HAP-1 (cell line): ENCODE measurements at regions not wholly inside any gene's neighbourhood (a gene's known extent, or its start where the extent isn't known, plus 50 kb on each side); places are given as distances from the start of the nearest gene placed in this dataset.
"Not testable (repeated sequence)": the region's sequence is repeated elsewhere in the genome, so short reads cannot be mapped to it uniquely, and the experiment has no call there.

Source experiments
- DNase-seq, 2 experiments: peaks; one replicate each; pipeline ENCODE4 v3.0.0-alpha.2; 2016 to 2020; ENCODE audit warnings: low spot score in 2 of 2
- H3K27me3 ChIP-seq: fragments of 250-450 bp; sonication (Bioruptor Pico); 2 replicates; pipeline ENCODE4 v1.5.1; 2020; ENCODE audit warnings: low read depth, mild to moderate bottlenecking, moderate library complexity
- H3K36me3 ChIP-seq: fragments of 250-450 bp; sonication (Bioruptor Pico); replicated peaks from 2 replicates; pipeline ENCODE4 v1.5.1; 2020; ENCODE audit warnings: mild to moderate bottlenecking
- H3K4me1 ChIP-seq: fragments of 250-450 bp; sonication (Bioruptor Pico); 2 replicates; pipeline ENCODE4 v1.5.1; 2020; ENCODE audit warnings: mild to moderate bottlenecking
- H3K4me3 ChIP-seq: fragments of 250-450 bp; sonication (Bioruptor Pico); 2 replicates; pipeline ENCODE4 v1.5.1; 2020; ENCODE audit warnings: mild to moderate bottlenecking, moderate library complexity
- H3K9me3 ChIP-seq: fragments of 250-450 bp; sonication (Bioruptor Pico); 2 replicates; pipeline ENCODE4 v1.5.1; 2020; ENCODE audit warnings: mild to moderate bottlenecking, moderate library complexity
- in situ Hi-C: fragments of 300-500 bp; cut with MboI; formaldehyde crosslinking; loops from 3 replicates; pipeline ENCODE4 v1.14.3; 2020; ENCODE audit warnings: low sequenced_read_pairs, inconsistent platforms, mixed read lengths

GRCh38 chr4:24372881-24373280 lies 211.5 kb downstream of the DHX15 start:
- DNase-seq: no peak

GRCh38 chr4:24372341-24372740 lies 212.0 kb downstream of the DHX15 start:
- H3K4me3 ChIP-seq: no peak overlapping the region
- peaks cover 4% of the 10 kb centered on the region; the same call in 1 of the 2 replicates for H3K27me3 ChIP-seq
- H3K36me3 ChIP-seq: no peaks in the 10 kb centered on the region
- H3K9me3 ChIP-seq: no peaks in the 10 kb centered on the region
- DNase-seq: no peak
- in situ Hi-C loops: no loop called here
- H3K4me1 ChIP-seq: no peaks in the 10 kb centered on the region

More at GRCh38 chr4:24372881-24373280, 211.5 kb downstream of the DHX15 start:
- H3K4me3 ChIP-seq: no peak overlapping the region
- in situ Hi-C loops: no loop called here
- H3K9me3 ChIP-seq: no peaks in the 10 kb centered on the region
- no peaks in the 10 kb centered on the region for H3K36me3 ChIP-seq
- H3K27me3 ChIP-seq: peaks cover 4% of the 10 kb centered on the region; the same call in 1 of the 2 replicates
- no peaks in the 10 kb centered on the region for H3K4me1 ChIP-seq

- no peaks in the 10 kb centered on the region for H3K4me1 ChIP-seq
- no peak for DNase-seq
- H3K36me3 ChIP-seq: no peaks in the 10 kb centered on the region
- H3K4me3 ChIP-seq: no peak overlapping the region
- H3K27me3 ChIP-seq: no peaks in the 10 kb centered on the region; the same call in 1 of the 2 replicates
- H3K9me3 ChIP-seq: no peaks in the 10 kb centered on the region
- in situ Hi-C loops: no loop called here
Measured at GRCh38 chr4:24370421-24370820, 213.9 kb downstream of the DHX15 start.

- H3K4me1 ChIP-seq: no peaks in the 10 kb centered on the region
- in situ Hi-C loops: no loop called here
- no peaks in the 10 kb centered on the region for H3K9me3 ChIP-seq
- no peak for DNase-seq
- H3K36me3 ChIP-seq: no peaks in the 10 kb centered on the region
- no peak overlapping the region for H3K4me3 ChIP-seq
- no peaks in the 10 kb centered on the region; the same call in 1 of the 2 replicates for H3K27me3 ChIP-seq
Measured at GRCh38 chr4:24369507-24370029, 214.8 kb downstream of the DHX15 start.

GRCh38 chr4:24368801-24369200 lies 215.6 kb downstream of the DHX15 start:
- no peak for DNase-seq
- in situ Hi-C loops: no loop called here
- Histone ChIP-seq H3K9me3 (no peaks in the 10 kb centered on the region), H3K36me3 (no peaks in the 10 kb centered on the region), H3K27me3 (no peaks in the 10 kb centered on the region; the same call in 1 of the 2 replicates), H3K4me1 (no peaks in the 10 kb centered on the region), H3K4me3 (no peak overlapping the region)

- Histone ChIP-seq H3K27me3 (peaks cover 3% of the 10 kb centered on the region), H3K36me3 (no peaks in the 10 kb centered on the region), H3K9me3 (no peaks in the 10 kb centered on the region), H3K4me3 (no peak overlapping the region), H3K4me1 (no peaks in the 10 kb centered on the region)
- in situ Hi-C loops: no loop called here
- DNase-seq: no peak
Measured at GRCh38 chr4:24364852-24365251, 219.5 kb downstream of the DHX15 start.

GRCh38 chr4:24364249-24364648 lies 220.1 kb downstream of the DHX15 start:
- no peak overlapping the region for H3K4me3 ChIP-seq
- no peak for DNase-seq
- in situ Hi-C loops: no loop called here
- no peaks in the 10 kb centered on the region for H3K4me1 ChIP-seq
- no peaks in the 10 kb centered on the region for H3K9me3 ChIP-seq
- H3K27me3 ChIP-seq: peaks cover 3% of the 10 kb centered on the region
- no peaks in the 10 kb centered on the region for H3K36me3 ChIP-seq

GRCh38 chr4:24363751-24364150 lies 220.6 kb downstream of the DHX15 start:
- DNase-seq: no peak
- Histone ChIP-seq H3K4me1 (no peaks in the 10 kb centered on the region), H3K9me3 (no peaks in the 10 kb centered on the region), H3K27me3 (peaks cover 3% of the 10 kb centered on the region), H3K36me3 (no peaks in the 10 kb centered on the region), H3K4me3 (no peak overlapping the region)
- in situ Hi-C loops: no loop called here

GRCh38 chr4:24352112-24352511 lies 232.2 kb downstream of the DHX15 start:
- no peaks in the 10 kb centered on the region for H3K9me3 ChIP-seq
- H3K27me3 ChIP-seq: no peaks in the 10 kb centered on the region
- no peaks in the 10 kb centered on the region for H3K4me1 ChIP-seq
- no peak overlapping the region for H3K4me3 ChIP-seq
- DNase-seq: no peak
- no peaks in the 10 kb centered on the region for H3K36me3 ChIP-seq
- in situ Hi-C loops: no loop called here

- in situ Hi-C loops, H3K9me3 ChIP-seq, H3K27me3 ChIP-seq, H3K36me3 ChIP-seq, H3K4me1 ChIP-seq, H3K4me3 ChIP-seq: not testable (repeated sequence)
- DNase-seq: peak in 1 of 2 experiments; percentile 56
Measured at GRCh38 chr4:24349168-24349996, 235.0 kb downstream of the DHX15 start.

- no peaks in the 10 kb centered on the region for H3K4me1 ChIP-seq
- no peaks in the 10 kb centered on the region for H3K9me3 ChIP-seq
- no peak overlapping the region for H3K4me3 ChIP-seq
- H3K27me3 ChIP-seq: no peaks in the 10 kb centered on the region
- in situ Hi-C loops: no loop called here
- DNase-seq: no peak
- no peaks in the 10 kb centered on the region for H3K36me3 ChIP-seq
Measured at GRCh38 chr4:24339260-24339659, 245.1 kb downstream of the DHX15 start.

- H3K27me3 ChIP-seq: no peaks in the 10 kb centered on the region
- in situ Hi-C loops: no loop called here
- no peaks in the 10 kb centered on the region for H3K4me1 ChIP-seq
- H3K9me3 ChIP-seq: no peaks in the 10 kb centered on the region
- no peak overlapping the region for H3K4me3 ChIP-seq
- DNase-seq: no peak
- no peaks in the 10 kb centered on the region for H3K36me3 ChIP-seq
Measured at GRCh38 chr4:24337451-24338190, 246.7 kb downstream of the DHX15 start.

GRCh38 chr4:24335616-24336015 lies 248.7 kb downstream of the DHX15 start:
- Histone ChIP-seq H3K36me3 (no peaks in the 10 kb centered on the region), H3K9me3 (no peaks in the 10 kb centered on the region), H3K4me3 (no peak overlapping the region), H3K4me1 (no peaks in the 10 kb centered on the region), H3K27me3 (no peaks in the 10 kb centered on the region)
- DNase-seq: no peak
- in situ Hi-C loops: no loop called here

GRCh38 chr4:24334906-24335305 lies 249.4 kb downstream of the DHX15 start:
- no peak for DNase-seq
- no peaks in the 10 kb centered on the region for H3K27me3 ChIP-seq
- H3K36me3 ChIP-seq: no peaks in the 10 kb centered on the region
- H3K9me3 ChIP-seq: no peaks in the 10 kb centered on the region
- in situ Hi-C loops: no loop called here
- no peak overlapping the region for H3K4me3 ChIP-seq
- no peaks in the 10 kb centered on the region for H3K4me1 ChIP-seq
